Activated CD8-positive, alpha-beta memory T cell treated with anti-CD3 and anti-CD28 coated beads, Interleukin-2, amount 50 U/mL, for 1 hour (primary cell): ENCODE measurements at regions not wholly inside any gene's neighbourhood (a gene's known extent, or its start where the extent isn't known, plus 50 kb on each side); places are given as distances from the start of the nearest gene placed in this dataset.
"Not testable (repeated sequence)": the region's sequence is repeated elsewhere in the genome, so short reads cannot be mapped to it uniquely, and the experiment has no call there.

Source experiments
- DNase-seq: peaks from one replicate; pipeline ENCODE4 v3.0.0-alpha.2; 2020; ENCODE audit errors: extremely low read depth

- DNase-seq: no peak
Measured at GRCh38 chr12:34097213-34097612, 74.9 kb downstream of the ALG10 start.

GRCh38 chr12:34105392-34105933 lies 83.2 kb downstream of the ALG10 start:
- no peak for DNase-seq

GRCh38 chr12:34106172-34106571 lies 83.9 kb downstream of the ALG10 start:
- DNase-seq: no peak

GRCh38 chr12:34107016-34107415 lies 84.7 kb downstream of the ALG10 start:
- DNase-seq: no peak

GRCh38 chr12:34107781-34108404 lies 85.6 kb downstream of the ALG10 start:
- DNase-seq: no peak

GRCh38 chr12:34108405-34108803 lies 86.1 kb downstream of the ALG10 start:
- DNase-seq: no peak

- no peak for DNase-seq
Measured at GRCh38 chr12:34108967-34109366, 86.7 kb downstream of the ALG10 start.

- no peak for DNase-seq
Measured at GRCh38 chr12:34109390-34109789, 87.1 kb downstream of the ALG10 start.

- DNase-seq: not testable (repeated sequence)
Measured at GRCh38 chr12:34109909-34110531, 87.7 kb downstream of the ALG10 start.

GRCh38 chr12:34119366-34119765 lies 97.1 kb downstream of the ALG10 start:
- DNase-seq: no peak

GRCh38 chr12:34121360-34121759 lies 99.1 kb downstream of the ALG10 start:
- no peak for DNase-seq

GRCh38 chr12:34123092-34123491 lies 100.8 kb downstream of the ALG10 start:
- DNase-seq: peak; percentile 7

- DNase-seq: no peak
Measured at GRCh38 chr12:34124608-34125007, 102.3 kb downstream of the ALG10 start.

GRCh38 chr12:34126239-34126641 lies 103.9 kb downstream of the ALG10 start:
- DNase-seq: no peak

GRCh38 chr12:34126805-34127204 lies 104.5 kb downstream of the ALG10 start:
- DNase-seq: no peak

GRCh38 chr12:34127379-34127778 lies 105.1 kb downstream of the ALG10 start:
- DNase-seq: not testable (repeated sequence)

- DNase-seq: no peak
Measured at GRCh38 chr12:34142430-34142829, 120.1 kb downstream of the ALG10 start.

GRCh38 chr12:34151019-34151418 lies 128.7 kb downstream of the ALG10 start:
- no peak for DNase-seq

GRCh38 chr12:34163443-34163842 lies 141.1 kb downstream of the ALG10 start:
- no peak for DNase-seq

GRCh38 chr12:34166427-34167060 lies 144.2 kb downstream of the ALG10 start:
- DNase-seq: no peak

GRCh38 chr12:34168507-34168906 lies 146.2 kb downstream of the ALG10 start:
- DNase-seq: not testable (repeated sequence)

- no peak for DNase-seq
Measured at GRCh38 chr12:34186492-34186891, 164.2 kb downstream of the ALG10 start.

GRCh38 chr12:34188974-34189373 lies 166.7 kb downstream of the ALG10 start:
- no peak for DNase-seq
